Non-pigmented ciliary epithelial cell (primary cell): ENCODE measurements at regions not wholly inside any gene's neighbourhood (a gene's known extent, or its start where the extent isn't known, plus 50 kb on each side); places are given as distances from the start of the nearest gene placed in this dataset.

Experiments
- DNase-seq: peaks from one replicate; pipeline ENCODE4 v3.0.0-alpha.2; 2010; ENCODE audit warnings: low read depth

GRCh38 chr2:11101430-11101829 lies 53.8 kb upstream of the SLC66A3 start:
- DNase-seq: no peak

- no peak for DNase-seq
Measured at GRCh38 chr2:11102466-11102865, 52.8 kb upstream of the SLC66A3 start.

GRCh38 chr2:11102956-11103860 lies 52.1 kb upstream of the SLC66A3 start:
- DNase-seq: no peak

GRCh38 chr2:11103984-11104793 lies 51.1 kb upstream of the SLC66A3 start:
- DNase-seq: no peak

- no peak for DNase-seq
Measured at GRCh38 chr2:11104794-11105660, 50.2 kb upstream of the SLC66A3 start.
